CD4-positive, alpha-beta T cell (primary cell): ENCODE measurements at regions not wholly inside any gene's neighbourhood (a gene's known extent, or its start where the extent isn't known, plus 50 kb on each side); places are given as distances from the start of the nearest gene placed in this dataset.

ENCODE experiments used
- ATAC-seq: fragments of 200-7000 bp; cut with Tn5 transposase; one replicate; pipeline ENCODE4 v1.10.0; 2022; ENCODE audit warnings: mild to moderate bottlenecking; ENCODE audit not compliant: poor library complexity
- CTCF ChIA-PET: fragments of 350-600 bp; sonication (Branson Sonifier 250); formaldehyde crosslinking; loops from one replicate; lab custom pipeline; 2021; ENCODE audit warnings: antibody characterized with exemption, inconsistent platforms; lab: Charles Lee
- POLR2A ChIA-PET: fragments of 350-600 bp; sonication (Branson Sonifier 250); formaldehyde crosslinking; loops from one replicate; lab custom pipeline; 2021; ENCODE audit warnings: antibody characterized with exemption, inconsistent platforms; lab: Charles Lee
- DNase-seq, 14 experiments: peaks; one replicate each; pipeline ENCODE4 v3.0.0-alpha.2; 2013 to 2020; ENCODE audit warnings: mixed read lengths in 2 of 14
- H3K27ac ChIP-seq, 2 donors: one replicate each; pipeline versions ENCODE4 v1.5.1 to v1.7.0; 2013; ENCODE audit warnings: low read length in 2 of 2, low read depth in 1 of 2, mild to moderate bottlenecking in 1 of 2
- H3K27me3 ChIP-seq, 2 experiments: 1 replicate in 1 of 2; 2 replicates in 1 of 2; pipeline versions ENCODE4 v1.6.1 to v1.7.0; 2013; ENCODE audit warnings: low read length in 2 of 2, control low read depth in 1 of 2, mild to moderate bottlenecking in 1 of 2, moderate library complexity in 1 of 2; ENCODE audit not compliant: insufficient read depth in 2 of 2, control insufficient read depth in 1 of 2
- H3K36me3 ChIP-seq: one replicate; pipeline ENCODE4 v1.6.1; 2013; ENCODE audit warnings: low read length, control low read depth; ENCODE audit not compliant: insufficient read depth
- H3K4me1 ChIP-seq: one replicate; pipeline ENCODE4 v1.6.1; 2013; ENCODE audit warnings: low read length, control low read depth; ENCODE audit not compliant: insufficient read depth
- H3K4me3 ChIP-seq: one replicate; pipeline ENCODE4 v1.5.1; 2013; ENCODE audit warnings: mild to moderate bottlenecking, low read length, moderate library complexity
- H3K9me3 ChIP-seq, 2 experiments: 1 replicate in 1 of 2; 2 replicates in 1 of 2; pipeline versions ENCODE4 v1.6.1 to v1.7.0; 2013; ENCODE audit warnings: low read length in 2 of 2, mild to moderate bottlenecking in 2 of 2, control low read depth in 1 of 2, moderate library complexity in 1 of 2; ENCODE audit not compliant: control insufficient read depth in 1 of 2, insufficient read depth in 1 of 2
- H3K27ac Mint-ChIP-seq: one replicate; pipeline ENCODE4 v1.8.0; 2020; ENCODE audit warnings: mixed read lengths
- H3K27me3 Mint-ChIP-seq: one replicate; pipeline ENCODE4 v1.8.0; 2021; ENCODE audit warnings: mixed read lengths
- H3K36me3 Mint-ChIP-seq: one replicate; pipeline ENCODE4 v1.8.0; 2021; ENCODE audit warnings: low read depth, mixed read lengths
- H3K4me1 Mint-ChIP-seq: one replicate; pipeline ENCODE4 v1.8.0; 2021; ENCODE audit warnings: low read depth, mixed read lengths
- H3K4me3 Mint-ChIP-seq: one replicate; pipeline ENCODE4 v1.8.0; 2020; ENCODE audit warnings: mild to moderate bottlenecking, mixed read lengths
- H3K9me3 Mint-ChIP-seq: one replicate; pipeline ENCODE4 v1.8.0; 2020; ENCODE audit warnings: mixed read lengths
- intact Hi-C, 2 experiments: fragments of 100-400 bp; cut with DNase I in 1 of 2; cut with micrococcal nuclease in 1 of 2; formaldehyde crosslinking; loops; one replicate each; pipeline versions ENCODE4 v1.15.1 to v1.9.0; 2023 to 2025; cut with DNase I, micrococcal nuclease
- TF ChIP-seq, protein P1 (sequence below): fragments of 200-600 bp; IDR thresholded peaks from one replicate; pipeline ENCODE4 v1.8.0; 2022; ENCODE audit warnings: antibody characterized with exemption, mild to moderate bottlenecking

DNA sequence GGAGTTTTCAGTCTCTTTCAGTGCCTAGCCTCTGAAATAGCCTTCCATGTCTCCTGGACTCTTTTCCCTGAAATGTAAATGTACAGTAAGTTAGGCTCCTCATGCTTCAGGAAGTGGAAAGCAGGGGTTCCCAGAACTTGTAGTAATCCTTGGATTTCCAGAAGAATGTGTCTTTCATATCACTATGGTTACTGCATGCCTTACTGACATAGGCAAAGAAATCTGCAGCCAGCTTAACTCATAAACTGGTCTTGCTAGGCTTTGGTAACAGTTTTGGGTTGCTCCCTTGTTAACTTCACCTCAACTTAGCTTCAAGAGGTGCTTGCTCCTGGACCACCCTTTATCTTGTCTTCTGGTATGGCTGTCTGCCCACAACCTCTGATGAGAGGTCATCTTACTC lies 686.8 kb upstream of the DDX18 start:
- POLR2A ChIA-PET: no interaction called here
- no peak for ATAC-seq
- TF ChIP-seq, protein P1, sequence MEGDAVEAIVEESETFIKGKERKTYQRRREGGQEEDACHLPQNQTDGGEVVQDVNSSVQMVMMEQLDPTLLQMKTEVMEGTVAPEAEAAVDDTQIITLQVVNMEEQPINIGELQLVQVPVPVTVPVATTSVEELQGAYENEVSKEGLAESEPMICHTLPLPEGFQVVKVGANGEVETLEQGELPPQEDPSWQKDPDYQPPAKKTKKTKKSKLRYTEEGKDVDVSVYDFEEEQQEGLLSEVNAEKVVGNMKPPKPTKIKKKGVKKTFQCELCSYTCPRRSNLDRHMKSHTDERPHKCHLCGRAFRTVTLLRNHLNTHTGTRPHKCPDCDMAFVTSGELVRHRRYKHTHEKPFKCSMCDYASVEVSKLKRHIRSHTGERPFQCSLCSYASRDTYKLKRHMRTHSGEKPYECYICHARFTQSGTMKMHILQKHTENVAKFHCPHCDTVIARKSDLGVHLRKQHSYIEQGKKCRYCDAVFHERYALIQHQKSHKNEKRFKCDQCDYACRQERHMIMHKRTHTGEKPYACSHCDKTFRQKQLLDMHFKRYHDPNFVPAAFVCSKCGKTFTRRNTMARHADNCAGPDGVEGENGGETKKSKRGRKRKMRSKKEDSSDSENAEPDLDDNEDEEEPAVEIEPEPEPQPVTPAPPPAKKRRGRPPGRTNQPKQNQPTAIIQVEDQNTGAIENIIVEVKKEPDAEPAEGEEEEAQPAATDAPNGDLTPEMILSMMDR: no peak
- Mint-ChIP-seq H3K36me3 (no peaks in the 10 kb centered on the region), H3K4me1 (no peaks in the 10 kb centered on the region), H3K4me3 (no peak overlapping the region), H3K27me3 (no peaks in the 10 kb centered on the region), H3K27ac (no peak overlapping the region), H3K9me3 (peaks cover 8% of the 10 kb centered on the region)
- intact Hi-C loops: no loop called here
- no peak overlapping the region for H3K4me3 ChIP-seq
- no peak for DNase-seq
- H3K4me1 ChIP-seq: no peaks in the 10 kb centered on the region
- peaks cover 0 to 10% of the 10 kb centered on the region in 2 experiments for H3K9me3 ChIP-seq
- no peaks in the 10 kb centered on the region for H3K36me3 ChIP-seq
- H3K27me3 ChIP-seq: no peaks in the 10 kb centered on the region
- no peak overlapping the region for H3K27ac ChIP-seq
- CTCF ChIA-PET: no interaction called here

DNA sequence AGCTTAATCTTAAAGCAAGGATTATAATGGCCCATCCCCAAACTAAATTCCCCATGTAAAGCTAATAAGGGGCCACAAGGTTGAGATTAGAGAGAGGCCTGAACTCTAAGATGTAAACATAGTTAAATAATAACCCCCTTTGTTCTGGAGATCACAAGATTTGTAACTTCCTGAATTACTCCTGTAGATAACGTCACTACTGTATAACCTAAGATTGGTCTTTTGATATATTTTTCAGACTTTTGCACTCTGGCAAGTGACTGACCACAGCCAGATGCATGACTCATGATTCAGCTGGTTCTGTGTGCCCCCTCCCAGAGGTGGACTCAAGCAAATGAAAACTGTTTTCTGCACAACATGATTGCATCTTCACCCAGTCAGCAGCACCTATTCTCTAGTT lies 686.0 kb upstream of the DDX18 start:
- Mint-ChIP-seq H3K9me3 (peaks cover 8% of the 10 kb centered on the region), H3K4me3 (no peak overlapping the region), H3K27ac (no peak overlapping the region), H3K27me3 (no peaks in the 10 kb centered on the region), H3K36me3 (no peaks in the 10 kb centered on the region), H3K4me1 (no peaks in the 10 kb centered on the region)
- TF ChIP-seq, protein P1: no peak
- ChIA-PET CTCF (no interaction called here), POLR2A (no interaction called here)
- H3K36me3 ChIP-seq: no peaks in the 10 kb centered on the region
- ATAC-seq: no peak
- no peaks in the 10 kb centered on the region for H3K27me3 ChIP-seq
- H3K4me3 ChIP-seq: no peak overlapping the region
- intact Hi-C loops: no loop called here
- H3K27ac ChIP-seq: no peak overlapping the region
- H3K9me3 ChIP-seq: peaks cover 0 to 10% of the 10 kb centered on the region in 2 experiments
- DNase-seq: no peak
- H3K4me1 ChIP-seq: no peaks in the 10 kb centered on the region

DNA sequence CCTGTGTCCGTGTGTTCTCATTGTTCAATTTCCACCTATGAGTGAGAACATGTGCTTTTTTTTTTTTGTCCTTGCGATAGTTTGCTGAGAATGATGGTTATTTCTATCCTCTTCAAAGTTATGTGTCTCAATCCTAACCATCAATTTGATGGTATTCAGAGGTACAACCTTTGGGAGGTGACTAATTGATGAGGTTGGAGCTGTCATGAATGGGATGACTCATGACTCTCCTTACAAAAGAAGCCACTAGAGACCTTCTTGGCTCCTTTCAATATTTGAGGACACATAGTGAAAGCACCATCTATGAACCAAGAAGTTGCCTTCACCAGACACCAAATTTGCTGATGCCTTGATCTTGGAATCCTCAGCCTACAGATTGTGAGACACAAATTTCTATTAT lies 677.1 kb upstream of the DDX18 start:
- Histone ChIP-seq H3K27ac (no peak overlapping the region), H3K27me3 (no peaks in the 10 kb centered on the region), H3K4me3 (no peak overlapping the region), H3K36me3 (no peaks in the 10 kb centered on the region), H3K4me1 (no peaks in the 10 kb centered on the region), H3K9me3 (peaks cover 0 to 8% of the 10 kb centered on the region in 2 experiments)
- H3K27me3 Mint-ChIP-seq: no peaks in the 10 kb centered on the region
- TF ChIP-seq, protein P1: no peak
- intact Hi-C loops: no loop called here
- H3K9me3 Mint-ChIP-seq: peaks cover 4% of the 10 kb centered on the region
- ATAC-seq (no peak), DNase-seq (no peak)
- no peak overlapping the region for H3K4me3 Mint-ChIP-seq
- ChIA-PET CTCF (no interaction called here), POLR2A (no interaction called here)
- H3K27ac Mint-ChIP-seq: no peak overlapping the region
- no peaks in the 10 kb centered on the region for H3K36me3 Mint-ChIP-seq
- no peaks in the 10 kb centered on the region for H3K4me1 Mint-ChIP-seq
